ENCODE measurements at regions not wholly inside any gene's neighbourhood (a gene's known extent, or its start where the extent isn't known, plus 50 kb on each side); places are given as distances from the start of the nearest gene placed in this dataset.
"Not testable (repeated sequence)": the region's sequence is repeated elsewhere in the genome, so short reads cannot be mapped to it uniquely, and the experiment has no call there.

GRCh38 chr5:21397693-21398092, 1409.7 kb upstream of the CDH18 start:
- ChIA-PET CTCF (no interaction called here), POLR2A (ENCODE audit: low non-redundant PET) (no interaction called here)
- TF ChIP-seq CTCF (conservative IDR thresholded peaks at IDR 0.05; ENCODE audit: low read depth), result no peak
- no peak overlapping the region for H3K27ac ChIP-seq
- no peak for DNase-seq (ENCODE audit: low spot score)

- POLR2A ChIA-PET (ENCODE audit: low non-redundant PET), result no interaction called here
Observed at GRCh38 chr5:21391506-21391905, 1403.5 kb upstream of the CDH18 start.

GRCh38 chr5:21360754-21361153, 1372.8 kb upstream of the CDH18 start:
- H3K27ac ChIP-seq; DNase-seq (ENCODE audit: low spot score); CTCF ChIA-PET; POLR2A ChIA-PET (ENCODE audit: low non-redundant PET): not testable (repeated sequence)

More at GRCh38 chr5:21391506-21391905, 1403.5 kb upstream of the CDH18 start:
- no peak overlapping the region for H3K27ac ChIP-seq
- no peak for TF ChIP-seq CTCF (conservative IDR thresholded peaks at IDR 0.05; ENCODE audit: low read depth)
- CTCF ChIA-PET, result no interaction called here
- DNase-seq (ENCODE audit: low spot score), result no peak

- peak overlapping the region; percentile 57 for H3K27ac ChIP-seq
- not testable (repeated sequence) for DNase-seq (ENCODE audit: low spot score)
Observed at GRCh38 chr5:21341948-21342261, 1353.9 kb upstream of the CDH18 start.

GRCh38 chr5:21341203-21341947, 1353.4 kb upstream of the CDH18 start:
- CTCF ChIA-PET; POLR2A ChIA-PET (ENCODE audit: low non-redundant PET); DNase-seq (ENCODE audit: low spot score): not testable (repeated sequence)
- peak; percentile 37 for TF ChIP-seq CTCF (conservative IDR thresholded peaks at IDR 0.05; ENCODE audit: low read depth)
- H3K27ac ChIP-seq, result peak overlapping the region; percentile 57

More at GRCh38 chr5:21341948-21342261, 1353.9 kb upstream of the CDH18 start:
- CTCF ChIA-PET; POLR2A ChIA-PET (ENCODE audit: low non-redundant PET): not testable (repeated sequence)

- CTCF ChIA-PET; H3K27ac ChIP-seq; DNase-seq (ENCODE audit: low spot score); POLR2A ChIA-PET (ENCODE audit: low non-redundant PET): not testable (repeated sequence)
Observed at GRCh38 chr5:21340233-21340632, 1352.2 kb upstream of the CDH18 start.

- H3K27ac ChIP-seq; POLR2A ChIA-PET (ENCODE audit: low non-redundant PET); CTCF ChIA-PET: not testable (repeated sequence)
- peak; percentile 2 for DNase-seq (ENCODE audit: low spot score)
Observed at GRCh38 chr5:21336478-21336877, 1348.5 kb upstream of the CDH18 start.

- H3K27ac ChIP-seq; CTCF ChIA-PET; DNase-seq (ENCODE audit: low spot score); POLR2A ChIA-PET (ENCODE audit: low non-redundant PET): not testable (repeated sequence)
Observed at GRCh38 chr5:21315376-21315775, 1327.4 kb upstream of the CDH18 start.

GRCh38 chr5:21301205-21301604, 1313.2 kb upstream of the CDH18 start:
- H3K27ac ChIP-seq; CTCF ChIA-PET; POLR2A ChIA-PET (ENCODE audit: low non-redundant PET); DNase-seq (ENCODE audit: low spot score): not testable (repeated sequence)

GRCh38 chr5:21274361-21274760, 1286.4 kb upstream of the CDH18 start:
- H3K27ac ChIP-seq; POLR2A ChIA-PET (ENCODE audit: low non-redundant PET); DNase-seq (ENCODE audit: low spot score); CTCF ChIA-PET: not testable (repeated sequence)
